ENCODE measurements at regions not wholly inside any gene's neighbourhood (a gene's known extent, or its start where the extent isn't known, plus 50 kb on each side); places are given as distances from the start of the nearest gene placed in this dataset.

- Mint-ChIP-seq H3K27ac (no peak overlapping the region), H3K4me1 (ENCODE audit: low read depth) (no peaks in the 10 kb centered on the region), H3K9me3 (peaks cover 21% of the 10 kb centered on the region), H3K27me3 (no peaks in the 10 kb centered on the region), H3K4me3 (no peak overlapping the region), H3K36me3 (ENCODE audit: low read depth) (no peaks in the 10 kb centered on the region)
- Histone ChIP-seq H3K27me3 (ENCODE audit: control insufficient read depth in 1 of 2, insufficient read depth in 2 of 2, low read length in 2 of 2) (no peaks in the 10 kb centered on the region), H3K4me3 (ENCODE audit: low read length) (no peak overlapping the region), H3K27ac (ENCODE audit: low read depth in 1 of 2, low read length in 2 of 2) (no peak overlapping the region), H3K36me3 (ENCODE audit: insufficient read depth, low read length) (no peaks in the 10 kb centered on the region), H3K9me3 (ENCODE audit: control insufficient read depth in 1 of 2, insufficient read depth in 1 of 2, low read length in 2 of 2) (no peaks in the 10 kb centered on the region), H3K4me1 (ENCODE audit: insufficient read depth, low read length) (no peaks in the 10 kb centered on the region)
- intact Hi-C loops (cut with DNase I, micrococcal nuclease): no loop called here
- TF ChIP-seq CTCF (IDR thresholded peaks at IDR 0.05): no peak
- DNase-seq (no peak), ATAC-seq (ENCODE audit: poor library complexity) (no peak)
- ChIA-PET CTCF (no interaction called here), POLR2A (no interaction called here)
Measured at GRCh38 chr2:76330865-76331264, 620.1 kb upstream of the GCFC2 start.

GRCh38 chr2:76326636-76327035 is 615.9 kb upstream of the GCFC2 start:
- intact Hi-C loops (cut with DNase I, micrococcal nuclease): no loop called here
- no peak for TF ChIP-seq CTCF (IDR thresholded peaks at IDR 0.05)
- H3K4me3 ChIP-seq (ENCODE audit: low read length): no peak overlapping the region
- H3K27ac Mint-ChIP-seq: no peak overlapping the region
- no peaks in the 10 kb centered on the region for H3K4me1 ChIP-seq (ENCODE audit: insufficient read depth, low read length)
- H3K4me1 Mint-ChIP-seq (ENCODE audit: low read depth): no peaks in the 10 kb centered on the region
- H3K36me3 ChIP-seq (ENCODE audit: insufficient read depth, low read length): no peaks in the 10 kb centered on the region
- ATAC-seq (ENCODE audit: poor library complexity) (no peak), DNase-seq (no peak)
- no peaks in the 10 kb centered on the region for H3K27me3 ChIP-seq (ENCODE audit: control insufficient read depth in 1 of 2, insufficient read depth in 2 of 2, low read length in 2 of 2)
- POLR2A ChIA-PET: no interaction called here
- H3K4me3 Mint-ChIP-seq: no peak overlapping the region
- H3K36me3 Mint-ChIP-seq (ENCODE audit: low read depth): no peaks in the 10 kb centered on the region
- no peaks in the 10 kb centered on the region for H3K9me3 ChIP-seq (ENCODE audit: control insufficient read depth in 1 of 2, insufficient read depth in 1 of 2, low read length in 2 of 2)
- CTCF ChIA-PET: no interaction called here
- H3K9me3 Mint-ChIP-seq: peaks cover 13% of the 10 kb centered on the region
- no peaks in the 10 kb centered on the region for H3K27me3 Mint-ChIP-seq
- no peak overlapping the region for H3K27ac ChIP-seq (ENCODE audit: low read depth in 1 of 2, low read length in 2 of 2)

GRCh38 chr2:76323381-76323780 is 612.7 kb upstream of the GCFC2 start:
- Histone ChIP-seq H3K36me3 (ENCODE audit: insufficient read depth, low read length) (no peaks in the 10 kb centered on the region), H3K27ac (ENCODE audit: low read depth in 1 of 2, low read length in 2 of 2) (no peak overlapping the region), H3K27me3 (ENCODE audit: control insufficient read depth in 1 of 2, insufficient read depth in 2 of 2, low read length in 2 of 2) (no peaks in the 10 kb centered on the region), H3K9me3 (ENCODE audit: control insufficient read depth in 1 of 2, insufficient read depth in 1 of 2, low read length in 2 of 2) (no peaks in the 10 kb centered on the region), H3K4me1 (ENCODE audit: insufficient read depth, low read length) (no peaks in the 10 kb centered on the region), H3K4me3 (ENCODE audit: low read length) (no peak overlapping the region)
- ChIA-PET CTCF (no interaction called here), POLR2A (no interaction called here)
- H3K9me3 Mint-ChIP-seq: peaks cover 10% of the 10 kb centered on the region
- TF ChIP-seq CTCF (IDR thresholded peaks at IDR 0.05): no peak
- H3K36me3 Mint-ChIP-seq (ENCODE audit: low read depth): no peaks in the 10 kb centered on the region
- no peaks in the 10 kb centered on the region for H3K27me3 Mint-ChIP-seq
- intact Hi-C loops (cut with DNase I, micrococcal nuclease): no loop called here
- ATAC-seq (ENCODE audit: poor library complexity) (no peak), DNase-seq (no peak)
- H3K4me1 Mint-ChIP-seq (ENCODE audit: low read depth): no peaks in the 10 kb centered on the region
- H3K4me3 Mint-ChIP-seq: no peak overlapping the region
- H3K27ac Mint-ChIP-seq: no peak overlapping the region
